ENCODE measurements at regions not wholly inside any gene's neighbourhood (a gene's known extent, or its start where the extent isn't known, plus 50 kb on each side); places are given as distances from the start of the nearest gene placed in this dataset.

- TF ChIP-seq CTCF (IDR thresholded peaks at IDR 0.05), result no peak
- Histone ChIP-seq H3K4me3 (ENCODE audit: low read depth in 1 of 2, low read length in 1 of 2) (no peak overlapping the region), H3K9me3 (no peaks in the 10 kb centered on the region), H3K27me3 (no peaks in the 10 kb centered on the region), H3K4me1 (ENCODE audit: control insufficient read depth in 1 of 2, insufficient read depth in 1 of 2, low read depth in 1 of 2, low read length in 1 of 2) (no peaks in the 10 kb centered on the region), H3K36me3 (no peaks in the 10 kb centered on the region), H3K27ac (no peak overlapping the region)
These were observed 126.2 kb downstream of the SIK1 start for GRCh38 chr21:43300496-43301408.

- no peak overlapping the region for H3K27ac ChIP-seq
- H3K36me3 ChIP-seq, result no peaks in the 10 kb centered on the region
- H3K27me3 ChIP-seq, result no peaks in the 10 kb centered on the region
- H3K4me3 ChIP-seq (ENCODE audit: low read depth in 1 of 2, low read length in 1 of 2), result no peak overlapping the region
- TF ChIP-seq CTCF (IDR thresholded peaks at IDR 0.05), result no peak
- H3K4me1 ChIP-seq (ENCODE audit: control insufficient read depth in 1 of 2, insufficient read depth in 1 of 2, low read depth in 1 of 2, low read length in 1 of 2), result no peaks in the 10 kb centered on the region
- no peaks in the 10 kb centered on the region for H3K9me3 ChIP-seq
These were observed 127.3 kb downstream of the SIK1 start for GRCh38 chr21:43299441-43300277.

- H3K4me3 ChIP-seq (ENCODE audit: low read depth in 1 of 2, low read length in 1 of 2), result no peak overlapping the region
- H3K9me3 ChIP-seq, result no peaks in the 10 kb centered on the region
- no peak for TF ChIP-seq CTCF (IDR thresholded peaks at IDR 0.05)
- no peaks in the 10 kb centered on the region for H3K36me3 ChIP-seq
- H3K4me1 ChIP-seq (ENCODE audit: control insufficient read depth in 1 of 2, insufficient read depth in 1 of 2, low read depth in 1 of 2, low read length in 1 of 2), result no peaks in the 10 kb centered on the region
- no peak overlapping the region for H3K27ac ChIP-seq
- H3K27me3 ChIP-seq, result no peaks in the 10 kb centered on the region
These were observed 128.1 kb downstream of the SIK1 start for GRCh38 chr21:43298546-43299440.

- no peaks in the 10 kb centered on the region for H3K9me3 ChIP-seq
- no peak overlapping the region for H3K4me3 ChIP-seq (ENCODE audit: low read depth in 1 of 2, low read length in 1 of 2)
- no peak overlapping the region for H3K27ac ChIP-seq
- no peaks in the 10 kb centered on the region for H3K27me3 ChIP-seq
- no peak for TF ChIP-seq CTCF (IDR thresholded peaks at IDR 0.05)
- no peaks in the 10 kb centered on the region for H3K4me1 ChIP-seq (ENCODE audit: control insufficient read depth in 1 of 2, insufficient read depth in 1 of 2, low read depth in 1 of 2, low read length in 1 of 2)
- H3K36me3 ChIP-seq, result no peaks in the 10 kb centered on the region
These were observed 128.9 kb downstream of the SIK1 start for GRCh38 chr21:43297989-43298388.

GRCh38 chr21:43297391-43297981 is 128.7 kb downstream of the CRYAA start:
- H3K4me3 ChIP-seq (ENCODE audit: low read depth in 1 of 2, low read length in 1 of 2), result no peak overlapping the region
- H3K36me3 ChIP-seq, result no peaks in the 10 kb centered on the region
- H3K9me3 ChIP-seq, result no peaks in the 10 kb centered on the region
- no peak overlapping the region for H3K27ac ChIP-seq
- no peaks in the 10 kb centered on the region for H3K27me3 ChIP-seq
- no peaks in the 10 kb centered on the region for H3K4me1 ChIP-seq (ENCODE audit: control insufficient read depth in 1 of 2, insufficient read depth in 1 of 2, low read depth in 1 of 2, low read length in 1 of 2)
- TF ChIP-seq CTCF (IDR thresholded peaks at IDR 0.05), result no peak

Measured in neutrophil (primary cell).